Gastroesophageal sphincter (tissue), 4 donors: ENCODE measurements at regions not wholly inside any gene's neighbourhood (a gene's known extent, or its start where the extent isn't known, plus 50 kb on each side); places are given as distances from the start of the nearest gene placed in this dataset.

ENCODE experiments used
- ATAC-seq: fragments of 150-250 bp; one replicate; pipeline ENCODE4 v1.9.1; 2016; ENCODE audit warnings: mild to moderate bottlenecking, moderate library complexity
- H3K27ac ChIP-seq, 4 donors: fragments of 200-600 bp; sonication (generic) in 3 of 4; 1 replicate in 3 of 4; 2 replicates in 1 of 4; pipeline ENCODE4 v1.5.1; 2016 to 2019
- H3K27me3 ChIP-seq: fragments of 200-600 bp; sonication (generic); one replicate; pipeline ENCODE4 v1.5.1; 2019
- H3K36me3 ChIP-seq, 2 donors: fragments of 200-600 bp; sonication (generic); one replicate each; pipeline ENCODE4 v1.5.1; 2019; ENCODE audit warnings: control low read depth in 1 of 2
- H3K4me1 ChIP-seq, 3 donors: fragments of 200-600 bp; sonication (generic); 1 replicate in 2 of 3; 2 replicates in 1 of 3; pipeline ENCODE4 v1.5.1; 2016 to 2019; ENCODE audit warnings: control low read depth in 2 of 3
- H3K4me3 ChIP-seq, 2 donors: fragments of 200-600 bp; sonication (generic); one replicate each; pipeline ENCODE4 v1.5.1; 2019; ENCODE audit warnings: mild to moderate bottlenecking in 1 of 2, moderate library complexity in 1 of 2
- H3K9me3 ChIP-seq, 3 donors: fragments of 200-600 bp; sonication (generic); one replicate each; pipeline ENCODE4 v1.5.1; 2017 to 2019; ENCODE audit warnings: control low read depth in 2 of 3
- EP300 ChIP-seq: sonication (generic); formaldehyde crosslinking; IDR thresholded peaks from one replicate; pipeline ENCODE4 v1.6.1; 2017; ENCODE audit warnings: antibody characterized with exemption, mild to moderate bottlenecking
- POLR2A ChIP-seq, 2 donors: fragments of 450-650 bp; IDR thresholded peaks; one replicate each; pipeline ENCODE4 v1.6.1; 2017; ENCODE audit warnings: antibody characterized with exemption in 2 of 2, mild to moderate bottlenecking in 2 of 2, moderate library complexity in 1 of 2
- POLR2AphosphoS5 ChIP-seq: sonication (generic); formaldehyde crosslinking; IDR thresholded peaks from one replicate; pipeline ENCODE4 v1.6.1; 2017; ENCODE audit warnings: antibody characterized with exemption
- WGBS, 2 donors: methylation state at CpG; one replicate each; pipeline ENCODE4 v1.1.5; 2018; ENCODE audit warnings: low coverage in 1 of 2; 5-methylcytosine and 5-hydroxymethylcytosine counted together
- TF ChIP-seq, protein P1 (sequence below), 4 experiments: fragments of 200-600 bp in 2 of 4; fragments of 450-650 bp in 2 of 4; sonication (generic) in 1 of 4; IDR thresholded peaks; one replicate each; pipeline ENCODE4 v1.5.1; 2017 to 2019; ENCODE audit warnings: antibody characterized with exemption in 4 of 4, mild to moderate bottlenecking in 2 of 4, moderate library complexity in 2 of 4

DNA sequence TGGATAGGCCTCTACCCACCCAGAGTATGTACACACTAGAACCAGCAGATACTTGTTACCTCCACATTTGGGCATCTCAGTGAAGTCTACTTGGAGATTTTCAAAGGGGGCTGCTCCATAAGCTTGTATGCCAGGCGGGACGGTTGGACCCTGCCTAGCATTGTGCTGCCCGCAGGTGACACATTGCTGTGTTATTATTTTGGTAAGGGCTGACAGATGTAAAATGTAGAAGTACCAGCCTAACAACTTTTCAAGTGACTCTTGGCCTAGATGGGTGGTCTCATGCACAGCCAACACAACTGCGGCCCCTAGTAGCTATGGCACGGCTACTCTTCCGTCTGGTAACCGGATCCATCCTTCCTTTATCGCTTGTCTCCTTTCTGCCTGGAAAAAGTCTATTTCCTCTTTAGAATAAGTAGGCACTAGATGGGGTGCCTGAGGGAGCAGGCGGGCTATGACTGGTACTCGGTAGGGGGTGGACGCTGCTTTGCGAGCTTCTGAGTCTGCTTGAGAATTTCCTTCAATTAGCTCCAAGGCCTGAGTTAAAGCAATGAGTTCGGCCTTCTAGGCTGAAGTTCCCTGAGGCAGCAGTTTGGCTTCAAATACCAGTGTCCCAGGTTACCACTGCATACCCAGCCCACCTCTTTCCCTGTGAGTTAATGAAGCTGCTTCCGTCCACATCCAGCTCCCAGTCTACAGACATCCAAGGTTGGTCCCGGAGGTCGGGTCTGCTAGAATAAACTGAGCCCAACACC, 405.3 kb downstream of the TGFB2 start:
- 96 to 97% methylated on average over 3 to 9 of the region's 16 CpGs for WGBS, 2 donors
- ATAC-seq, result no peak
- no peaks in the 10 kb centered on the region for H3K36me3 ChIP-seq
- H3K27ac ChIP-seq, result no peak overlapping the region
- TF ChIP-seq EP300 (no peak), POLR2AphosphoS5 (no peak), POLR2A (IDR thresholded peaks at IDR 0.05) (no peak)
- TF ChIP-seq, protein P1, sequence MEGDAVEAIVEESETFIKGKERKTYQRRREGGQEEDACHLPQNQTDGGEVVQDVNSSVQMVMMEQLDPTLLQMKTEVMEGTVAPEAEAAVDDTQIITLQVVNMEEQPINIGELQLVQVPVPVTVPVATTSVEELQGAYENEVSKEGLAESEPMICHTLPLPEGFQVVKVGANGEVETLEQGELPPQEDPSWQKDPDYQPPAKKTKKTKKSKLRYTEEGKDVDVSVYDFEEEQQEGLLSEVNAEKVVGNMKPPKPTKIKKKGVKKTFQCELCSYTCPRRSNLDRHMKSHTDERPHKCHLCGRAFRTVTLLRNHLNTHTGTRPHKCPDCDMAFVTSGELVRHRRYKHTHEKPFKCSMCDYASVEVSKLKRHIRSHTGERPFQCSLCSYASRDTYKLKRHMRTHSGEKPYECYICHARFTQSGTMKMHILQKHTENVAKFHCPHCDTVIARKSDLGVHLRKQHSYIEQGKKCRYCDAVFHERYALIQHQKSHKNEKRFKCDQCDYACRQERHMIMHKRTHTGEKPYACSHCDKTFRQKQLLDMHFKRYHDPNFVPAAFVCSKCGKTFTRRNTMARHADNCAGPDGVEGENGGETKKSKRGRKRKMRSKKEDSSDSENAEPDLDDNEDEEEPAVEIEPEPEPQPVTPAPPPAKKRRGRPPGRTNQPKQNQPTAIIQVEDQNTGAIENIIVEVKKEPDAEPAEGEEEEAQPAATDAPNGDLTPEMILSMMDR (IDR thresholded peaks at IDR 0.05), result no peak
- H3K4me3 ChIP-seq, result no peak overlapping the region
- H3K9me3 ChIP-seq, result no peaks in the 10 kb centered on the region
- H3K27me3 ChIP-seq, result no peaks in the 10 kb centered on the region
- H3K4me1 ChIP-seq, result no peaks in the 10 kb centered on the region

DNA sequence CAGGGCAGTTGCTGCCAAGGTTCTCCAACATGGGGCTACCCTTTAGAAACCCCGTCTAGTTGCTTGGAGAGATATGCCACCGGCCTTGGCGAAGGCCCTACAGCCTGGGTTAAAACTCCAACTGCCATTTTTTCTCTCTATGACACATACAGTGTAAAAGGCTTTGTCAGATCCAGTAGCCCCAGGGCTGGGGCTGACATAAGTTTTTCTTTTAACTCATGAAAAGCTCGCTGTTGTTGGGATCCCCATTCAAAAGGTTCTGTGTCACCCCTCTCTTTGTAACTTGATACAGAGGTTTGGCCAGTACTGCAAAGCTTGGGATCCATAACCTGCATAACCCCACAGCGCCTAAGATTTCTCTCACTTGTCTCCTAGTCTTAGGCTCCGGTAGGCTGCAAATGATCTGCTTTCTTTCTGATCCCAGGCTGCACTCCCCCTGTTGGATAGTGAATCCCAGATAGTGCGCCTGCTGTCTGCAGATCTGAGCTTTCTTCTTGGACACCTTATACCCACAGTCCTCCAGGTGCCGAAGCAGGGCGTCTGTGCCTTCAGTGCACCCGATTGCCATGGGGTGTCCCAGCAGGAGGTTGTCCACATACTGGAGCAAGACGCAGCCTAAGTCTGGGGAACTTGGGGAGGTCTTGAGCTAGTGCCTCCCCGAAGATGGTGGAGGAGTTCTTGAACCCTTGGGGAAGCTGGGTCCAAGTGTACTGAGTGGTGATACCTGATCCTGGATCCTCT, 406.2 kb downstream of the TGFB2 start:
- Histone ChIP-seq H3K27ac (no peak overlapping the region), H3K4me3 (no peak overlapping the region), H3K36me3 (no peaks in the 10 kb centered on the region), H3K4me1 (no peaks in the 10 kb centered on the region), H3K27me3 (no peaks in the 10 kb centered on the region), H3K9me3 (no peaks in the 10 kb centered on the region)
- TF ChIP-seq, protein P1 (IDR thresholded peaks at IDR 0.05), result no peak
- TF ChIP-seq POLR2AphosphoS5 (no peak), POLR2A (IDR thresholded peaks at IDR 0.05) (no peak), EP300 (no peak)
- 82 to 96% methylated on average over 3 to 5 of the region's 12 CpGs for WGBS, 2 donors
- ATAC-seq, result no peak

DNA sequence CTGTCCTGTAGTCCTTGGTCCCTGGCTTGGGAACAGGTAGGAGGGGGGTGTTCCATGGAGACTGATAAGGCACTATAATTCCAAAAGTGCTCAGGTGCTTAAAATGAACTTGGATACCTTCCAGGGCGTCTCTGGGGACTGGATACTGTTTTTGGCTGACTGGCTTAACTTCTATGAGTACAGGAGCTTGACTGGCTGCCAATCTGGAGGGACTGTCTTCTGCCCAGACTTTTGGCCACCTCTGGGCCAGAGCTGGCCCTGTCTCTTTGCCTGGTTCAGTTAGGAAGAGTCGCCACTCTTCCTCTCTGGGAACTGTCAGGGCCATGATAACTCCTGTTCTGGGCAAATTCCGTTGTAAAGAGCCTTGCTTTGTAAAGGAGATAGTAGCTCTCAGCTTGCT, 407.0 kb downstream of the TGFB2 start:
- WGBS, 2 donors, result 60% methylated on average over 1 of the region's 3 CpGs; no CpG with 5 or more reads in 1 of the 2 donors
- H3K4me3 ChIP-seq, result no peak overlapping the region
- H3K9me3 ChIP-seq, result no peaks in the 10 kb centered on the region
- no peak for ATAC-seq
- no peaks in the 10 kb centered on the region for H3K27me3 ChIP-seq
- H3K36me3 ChIP-seq, result no peaks in the 10 kb centered on the region
- no peak overlapping the region for H3K27ac ChIP-seq
- TF ChIP-seq POLR2A (IDR thresholded peaks at IDR 0.05) (no peak), POLR2AphosphoS5 (no peak), EP300 (no peak)
- TF ChIP-seq, protein P1 (IDR thresholded peaks at IDR 0.05), result no peak
- no peaks in the 10 kb centered on the region for H3K4me1 ChIP-seq

DNA sequence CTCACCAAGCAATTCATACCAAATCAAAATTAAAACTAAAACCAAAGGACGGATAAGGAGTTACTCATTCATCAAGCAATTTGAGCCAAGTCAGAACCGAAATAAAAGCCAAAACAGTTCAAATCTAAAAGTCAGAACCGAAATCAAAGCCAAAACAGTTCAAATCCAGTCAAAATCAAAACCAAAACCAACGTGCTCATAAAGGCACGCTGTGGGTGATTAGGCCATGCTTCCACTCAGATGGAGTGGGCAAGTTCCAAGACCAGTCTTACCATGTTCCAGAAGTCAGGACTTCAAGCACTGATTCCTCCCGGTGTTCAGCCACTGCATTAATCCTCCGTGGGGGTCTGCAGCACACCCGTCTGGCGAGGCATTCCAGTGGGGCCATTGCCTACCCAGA, 409.3 kb downstream of the TGFB2 start:
- H3K4me3 ChIP-seq, result no peak overlapping the region
- H3K27ac ChIP-seq, result no peak overlapping the region
- no peaks in the 10 kb centered on the region for H3K27me3 ChIP-seq
- no peaks in the 10 kb centered on the region for H3K36me3 ChIP-seq
- no peak for ATAC-seq
- TF ChIP-seq POLR2AphosphoS5 (no peak), EP300 (no peak), POLR2A (IDR thresholded peaks at IDR 0.05) (no peak)
- TF ChIP-seq, protein P1 (IDR thresholded peaks at IDR 0.05), result no peak
- H3K9me3 ChIP-seq, result no peaks in the 10 kb centered on the region
- H3K4me1 ChIP-seq, result no peaks in the 10 kb centered on the region
- WGBS, 2 donors, result 72 to 83% methylated on average over 5 to 6 of the region's 9 CpGs
